Bronchial epithelial cell (primary cell): ENCODE measurements at regions not wholly inside any gene's neighbourhood (a gene's known extent, or its start where the extent isn't known, plus 50 kb on each side); places are given as distances from the start of the nearest gene placed in this dataset.
A peak's percentile ranks its signal among the peaks of the same experiment; 100 is the strongest.

Experiments
- DNase-seq: peaks from one replicate; pipeline ENCODE4 v3.0.0-alpha.2; 2010; ENCODE audit warnings: low read depth
- FAIRE-seq: peaks from 2 replicates; lab custom pipeline; 2011; peaks lifted over from hg19 to GRCh38; lab: Jason Lieb, UNC
- H3K27me3 ChIP-seq: 2 replicates; pipeline ENCODE4 v1.5.1; 2011; ENCODE audit warnings: low read length; ENCODE audit not compliant: control insufficient read depth, insufficient read depth
- H3K36me3 ChIP-seq: 2 replicates; pipeline ENCODE4 v1.5.1; 2011; ENCODE audit warnings: low read length; ENCODE audit not compliant: control insufficient read depth, insufficient read depth
- H3K4me3 ChIP-seq: 2 replicates; pipeline ENCODE4 v1.5.1; 2011; ENCODE audit warnings: mild to moderate bottlenecking, low read depth, low read length, control low read depth
- CTCF ChIP-seq: IDR thresholded peaks from 2 replicates; pipeline ENCODE4 v1.5.1; 2011; ENCODE audit warnings: mild to moderate bottlenecking, moderate library complexity, low read length, control low read depth, inconsistent platforms; ENCODE audit not compliant: insufficient read depth, severe bottlenecking

GRCh38 chr3:63193647-63194046 is 84.5 kb upstream of the SYNPR start:
- TF ChIP-seq CTCF, result peak; percentile 30
- DNase-seq (peak; percentile 34), FAIRE-seq (no peak)
- Histone ChIP-seq H3K36me3 (no peaks in the 10 kb centered on the region), H3K4me3 (no peak overlapping the region), H3K27me3 (no peaks in the 10 kb centered on the region)

- no peak for DNase-seq
- Histone ChIP-seq H3K4me3 (no peak overlapping the region), H3K36me3 (no peaks in the 10 kb centered on the region), H3K27me3 (no peaks in the 10 kb centered on the region)
- no peak for FAIRE-seq
- TF ChIP-seq CTCF, result no peak
Observed at GRCh38 chr3:63199606-63200005, 78.5 kb upstream of the SYNPR start.

- H3K27me3 ChIP-seq, result no peaks in the 10 kb centered on the region
- no peak for FAIRE-seq
- TF ChIP-seq CTCF, result no peak
Observed at GRCh38 chr3:63202529-63202928, 75.6 kb upstream of the SYNPR start.

GRCh38 chr3:63207066-63207590 is 71.0 kb upstream of the SYNPR start:
- Histone ChIP-seq H3K4me3 (no peak overlapping the region), H3K27me3 (no peaks in the 10 kb centered on the region), H3K36me3 (no peaks in the 10 kb centered on the region)
- FAIRE-seq (no peak), DNase-seq (peak; percentile 56)
- no peak for TF ChIP-seq CTCF

More at GRCh38 chr3:63202529-63202928, 75.6 kb upstream of the SYNPR start:
- Histone ChIP-seq H3K4me3 (no peak overlapping the region), H3K36me3 (no peaks in the 10 kb centered on the region)
- peak; percentile 64 for DNase-seq

- no peak for FAIRE-seq
- no peaks in the 10 kb centered on the region for H3K36me3 ChIP-seq
- no peak for TF ChIP-seq CTCF
Observed at GRCh38 chr3:63228087-63228486, 50.0 kb upstream of the SYNPR start.

More at GRCh38 chr3:63228087-63228486, 50.0 kb upstream of the SYNPR start:
- Histone ChIP-seq H3K27me3 (no peaks in the 10 kb centered on the region), H3K4me3 (no peak overlapping the region)
- no peak for DNase-seq
